ENCODE measurements at regions not wholly inside any gene's neighbourhood (a gene's known extent, or its start where the extent isn't known, plus 50 kb on each side); places are given as distances from the start of the nearest gene placed in this dataset.

GRCh38 chr1:170219163-170219562 is 73.4 kb downstream of the NTMT2 start:
- Mint-ChIP-seq H3K4me3 (no peak overlapping the region), H3K27ac (no peak overlapping the region), H3K36me3 (ENCODE audit: low read depth) (no peaks in the 10 kb centered on the region)

GRCh38 chr1:170221031-170221430 is 75.3 kb downstream of the NTMT2 start:
- no peaks in the 10 kb centered on the region for H3K27me3 Mint-ChIP-seq

More at GRCh38 chr1:170219163-170219562, 73.4 kb downstream of the NTMT2 start:
- H3K9me3 Mint-ChIP-seq, result no peaks in the 10 kb centered on the region
- DNase-seq, result no peak
- H3K4me1 Mint-ChIP-seq, result no peaks in the 10 kb centered on the region
- H3K27me3 Mint-ChIP-seq, result peaks cover 6% of the 10 kb centered on the region
- intact Hi-C loops (cut with micrococcal nuclease), result no loop called here

GRCh38 chr1:170221495-170221894 is 75.7 kb downstream of the NTMT2 start:
- H3K27ac Mint-ChIP-seq, result no peak overlapping the region
- no peaks in the 10 kb centered on the region for H3K9me3 Mint-ChIP-seq
- intact Hi-C loops (cut with micrococcal nuclease), result no loop called here
- peaks cover under 1% of the 10 kb centered on the region for H3K27me3 Mint-ChIP-seq
- DNase-seq, result no peak
- H3K4me3 Mint-ChIP-seq, result no peak overlapping the region
- no peaks in the 10 kb centered on the region for H3K4me1 Mint-ChIP-seq
- H3K36me3 Mint-ChIP-seq (ENCODE audit: low read depth), result no peaks in the 10 kb centered on the region

More at GRCh38 chr1:170221031-170221430, 75.3 kb downstream of the NTMT2 start:
- Mint-ChIP-seq H3K27ac (no peak overlapping the region), H3K4me1 (no peaks in the 10 kb centered on the region), H3K4me3 (no peak overlapping the region), H3K9me3 (no peaks in the 10 kb centered on the region), H3K36me3 (ENCODE audit: low read depth) (no peaks in the 10 kb centered on the region)
- no peak for DNase-seq
- intact Hi-C loops (cut with micrococcal nuclease), result no loop called here

GRCh38 chr1:170224469-170224868 is 78.7 kb downstream of the NTMT2 start:
- H3K4me1 Mint-ChIP-seq, result no peaks in the 10 kb centered on the region
- DNase-seq, result no peak
- no peak overlapping the region for H3K27ac Mint-ChIP-seq
- no peaks in the 10 kb centered on the region for H3K9me3 Mint-ChIP-seq
- no peaks in the 10 kb centered on the region for H3K36me3 Mint-ChIP-seq (ENCODE audit: low read depth)
- H3K27me3 Mint-ChIP-seq, result peaks cover 1% of the 10 kb centered on the region
- H3K4me3 Mint-ChIP-seq, result no peak overlapping the region
- intact Hi-C loops (cut with micrococcal nuclease), result no loop called here

GRCh38 chr1:170225781-170226530 is 80.2 kb downstream of the NTMT2 start:
- Mint-ChIP-seq H3K9me3 (no peaks in the 10 kb centered on the region), H3K27me3 (peaks cover 1% of the 10 kb centered on the region), H3K36me3 (ENCODE audit: low read depth) (no peaks in the 10 kb centered on the region), H3K4me3 (no peak overlapping the region), H3K27ac (no peak overlapping the region), H3K4me1 (no peaks in the 10 kb centered on the region)
- intact Hi-C loops (cut with micrococcal nuclease), result no loop called here
- DNase-seq, result no peak

- Mint-ChIP-seq H3K9me3 (no peaks in the 10 kb centered on the region), H3K36me3 (ENCODE audit: low read depth) (no peaks in the 10 kb centered on the region), H3K27me3 (peaks cover 1% of the 10 kb centered on the region), H3K27ac (no peak overlapping the region), H3K4me3 (no peak overlapping the region), H3K4me1 (no peaks in the 10 kb centered on the region)
- DNase-seq, result no peak
- intact Hi-C loops (cut with micrococcal nuclease), result no loop called here
These were observed 81.0 kb downstream of the NTMT2 start for GRCh38 chr1:170226767-170227166.

GRCh38 chr1:170230323-170230722 is 84.6 kb downstream of the NTMT2 start:
- H3K9me3 Mint-ChIP-seq, result no peaks in the 10 kb centered on the region
- H3K4me1 Mint-ChIP-seq, result no peaks in the 10 kb centered on the region
- H3K27me3 Mint-ChIP-seq, result peaks cover 5% of the 10 kb centered on the region
- H3K36me3 Mint-ChIP-seq (ENCODE audit: low read depth), result no peaks in the 10 kb centered on the region
- no peak overlapping the region for H3K27ac Mint-ChIP-seq
- no peak for DNase-seq
- H3K4me3 Mint-ChIP-seq, result no peak overlapping the region
- intact Hi-C loops (cut with micrococcal nuclease), result no loop called here

- H3K4me1 Mint-ChIP-seq, result no peaks in the 10 kb centered on the region
- H3K9me3 Mint-ChIP-seq, result no peaks in the 10 kb centered on the region
- H3K4me3 Mint-ChIP-seq, result no peak overlapping the region
- no peak overlapping the region for H3K27ac Mint-ChIP-seq
- intact Hi-C loops (cut with micrococcal nuclease), result no loop called here
- H3K36me3 Mint-ChIP-seq (ENCODE audit: low read depth), result no peaks in the 10 kb centered on the region
- no peak for DNase-seq
- peaks cover 3% of the 10 kb centered on the region for H3K27me3 Mint-ChIP-seq
These were observed 85.9 kb downstream of the NTMT2 start for GRCh38 chr1:170231662-170232061.

GRCh38 chr1:170238704-170239391 is 93.1 kb downstream of the NTMT2 start:
- no peaks in the 10 kb centered on the region for H3K4me1 Mint-ChIP-seq
- H3K4me3 Mint-ChIP-seq, result no peak overlapping the region

GRCh38 chr1:170239445-170239844 is 93.7 kb downstream of the NTMT2 start:
- H3K4me3 Mint-ChIP-seq, result no peak overlapping the region
- intact Hi-C loops (cut with micrococcal nuclease), result no loop called here
- no peaks in the 10 kb centered on the region for H3K9me3 Mint-ChIP-seq
- H3K4me1 Mint-ChIP-seq, result no peaks in the 10 kb centered on the region
- H3K36me3 Mint-ChIP-seq (ENCODE audit: low read depth), result no peaks in the 10 kb centered on the region
- no peak for DNase-seq
- peaks cover 1% of the 10 kb centered on the region for H3K27me3 Mint-ChIP-seq
- H3K27ac Mint-ChIP-seq, result no peak overlapping the region

More at GRCh38 chr1:170238704-170239391, 93.1 kb downstream of the NTMT2 start:
- intact Hi-C loops (cut with micrococcal nuclease), result no loop called here
- Mint-ChIP-seq H3K27ac (no peak overlapping the region), H3K9me3 (no peaks in the 10 kb centered on the region), H3K36me3 (ENCODE audit: low read depth) (no peaks in the 10 kb centered on the region), H3K27me3 (peaks cover 2% of the 10 kb centered on the region)
- no peak for DNase-seq

- Mint-ChIP-seq H3K4me1 (no peaks in the 10 kb centered on the region), H3K4me3 (no peak overlapping the region), H3K27me3 (peaks cover 1% of the 10 kb centered on the region), H3K36me3 (ENCODE audit: low read depth) (no peaks in the 10 kb centered on the region), H3K9me3 (no peaks in the 10 kb centered on the region), H3K27ac (no peak overlapping the region)
- intact Hi-C loops (cut with micrococcal nuclease), result no loop called here
- DNase-seq, result no peak
These were observed 94.7 kb downstream of the NTMT2 start for GRCh38 chr1:170240409-170240808.

GRCh38 chr1:170241266-170241851 is 95.6 kb downstream of the NTMT2 start:
- H3K36me3 Mint-ChIP-seq (ENCODE audit: low read depth), result no peaks in the 10 kb centered on the region
- no peak overlapping the region for H3K27ac Mint-ChIP-seq
- DNase-seq, result no peak
- H3K4me1 Mint-ChIP-seq, result no peaks in the 10 kb centered on the region
- H3K27me3 Mint-ChIP-seq, result peaks cover 5% of the 10 kb centered on the region
- no peaks in the 10 kb centered on the region for H3K9me3 Mint-ChIP-seq
- intact Hi-C loops (cut with micrococcal nuclease), result no loop called here
- H3K4me3 Mint-ChIP-seq, result no peak overlapping the region

GRCh38 chr1:170247751-170248521 is 102.2 kb downstream of the NTMT2 start:
- no peak for DNase-seq
- peaks cover 4% of the 10 kb centered on the region for H3K9me3 Mint-ChIP-seq
- H3K27ac Mint-ChIP-seq, result no peak overlapping the region
- peaks cover 5% of the 10 kb centered on the region for H3K27me3 Mint-ChIP-seq
- intact Hi-C loops (cut with micrococcal nuclease), result no loop called here
- no peak overlapping the region for H3K4me3 Mint-ChIP-seq
- no peaks in the 10 kb centered on the region for H3K36me3 Mint-ChIP-seq (ENCODE audit: low read depth)
- peaks cover 9% of the 10 kb centered on the region for H3K4me1 Mint-ChIP-seq
